Fibroblast of lung (primary cell): ENCODE measurements at regions not wholly inside any gene's neighbourhood (a gene's known extent, or its start where the extent isn't known, plus 50 kb on each side); places are given as distances from the start of the nearest gene placed in this dataset.

Experiments
- DNase-seq, 2 donors: peaks; one replicate each; pipeline versions ENCODE4 v3.0.0 to v3.0.0-alpha.2; 2010; ENCODE audit warnings: low read depth in 2 of 2
- H2AFZ ChIP-seq: 2 replicates; pipeline ENCODE4 v1.5.1; 2012; ENCODE audit warnings: low read length, control low read depth, inconsistent platforms
- H3K27ac ChIP-seq: 2 replicates; pipeline ENCODE4 v1.5.1; 2011; ENCODE audit warnings: low read length, control low read depth; ENCODE audit not compliant: insufficient read depth
- H3K27me3 ChIP-seq: 2 replicates; pipeline ENCODE4 v1.5.1; 2011; ENCODE audit warnings: mild to moderate bottlenecking, low read length; ENCODE audit not compliant: control insufficient read depth, insufficient read depth
- H3K36me3 ChIP-seq: 2 replicates; pipeline ENCODE4 v1.5.1; 2011; ENCODE audit warnings: low read length; ENCODE audit not compliant: control insufficient read depth, insufficient read depth
- H3K4me1 ChIP-seq: 2 replicates; pipeline ENCODE4 v1.5.1; 2011; ENCODE audit warnings: low read length; ENCODE audit not compliant: control insufficient read depth, insufficient read depth; ENCODE audit errors: extremely low read depth
- H3K4me2 ChIP-seq: 2 replicates; pipeline ENCODE4 v1.5.1; 2011; ENCODE audit warnings: low read length, control low read depth; ENCODE audit not compliant: insufficient read depth; ENCODE audit errors: extremely low read depth
- H3K4me3 ChIP-seq, 4 experiments: fragments of 200-600 bp in 1 of 4; sonication (generic) in 1 of 4; replicated peaks in 1 of 4; 2 replicates each; pipeline ENCODE4 v1.5.1; 2011 to 2016; ENCODE audit warnings: low read length in 4 of 4, low read depth in 3 of 4, mild to moderate bottlenecking in 3 of 4, control low read depth in 2 of 4, inconsistent platforms in 1 of 4, mixed read lengths in 1 of 4; ENCODE audit not compliant: insufficient read depth in 1 of 4; ENCODE audit errors: control extremely low read depth in 1 of 4
- H3K79me2 ChIP-seq: 2 replicates; pipeline ENCODE4 v1.5.1; 2012; ENCODE audit warnings: mild to moderate bottlenecking, low read length, inconsistent platforms; ENCODE audit not compliant: control insufficient read depth, insufficient read depth
- H3K9ac ChIP-seq: 2 replicates; pipeline ENCODE4 v1.5.1; 2011; ENCODE audit warnings: mild to moderate bottlenecking, low read length, control low read depth; ENCODE audit not compliant: insufficient read depth
- H3K9me3 ChIP-seq: 2 replicates; pipeline ENCODE4 v1.5.1; 2012; ENCODE audit warnings: low read depth, low read length; ENCODE audit not compliant: control insufficient read depth, insufficient read depth
- H4K20me1 ChIP-seq: 2 replicates; pipeline ENCODE4 v1.5.1; 2011; ENCODE audit warnings: low read length; ENCODE audit not compliant: control insufficient read depth, insufficient read depth; ENCODE audit errors: extremely low read depth
- CTCF ChIP-seq, 2 donors: IDR thresholded peaks in 1 of 2; conservative IDR thresholded peaks in 1 of 2; 1 replicate in 1 of 2; 2 replicates in 1 of 2; pipeline ENCODE4 v1.5.1; 2011 to 2012; ENCODE audit warnings: low read length in 2 of 2, control low read depth in 1 of 2, inconsistent platforms in 1 of 2, low read depth in 1 of 2, mild to moderate bottlenecking in 1 of 2
- EZH2 ChIP-seq: IDR thresholded peaks from 2 replicates; pipeline ENCODE4 v1.5.1; 2012; ENCODE audit warnings: low read length, control low read depth, mild to moderate bottlenecking; ENCODE audit errors: missing control alignments

- no peak for DNase-seq
- Histone ChIP-seq H2AFZ (no peak overlapping the region), H3K9me3 (no peaks in the 10 kb centered on the region), H3K4me3 (no peak overlapping the region), H3K27me3 (no peaks in the 10 kb centered on the region), H4K20me1 (no peaks in the 10 kb centered on the region), H3K79me2 (no peaks in the 10 kb centered on the region), H3K36me3 (no peaks in the 10 kb centered on the region), H3K27ac (no peak overlapping the region), H3K4me2 (no peak overlapping the region), H3K9ac (no peak overlapping the region), H3K4me1 (no peaks in the 10 kb centered on the region)
- TF ChIP-seq EZH2: no peak
- TF ChIP-seq CTCF (conservative IDR thresholded peaks at IDR 0.05 in 1 of 2, IDR thresholded peaks at IDR 0.05 in 1 of 2; ENCODE audit: low read depth in 1 of 2, low read length in 2 of 2): no peak
Measured at GRCh38 chr5:65077653-65078052, 308.9 kb downstream of the CWC27 start.

- Histone ChIP-seq H4K20me1 (no peaks in the 10 kb centered on the region), H3K4me3 (no peak overlapping the region), H3K4me1 (no peaks in the 10 kb centered on the region), H3K4me2 (no peak overlapping the region), H3K9ac (no peak overlapping the region), H3K79me2 (no peaks in the 10 kb centered on the region), H3K27me3 (no peaks in the 10 kb centered on the region), H3K36me3 (no peaks in the 10 kb centered on the region), H2AFZ (no peak overlapping the region), H3K9me3 (no peaks in the 10 kb centered on the region), H3K27ac (no peak overlapping the region)
- peak in 1 of 2 donors; percentile 77 for DNase-seq
- TF ChIP-seq CTCF (conservative IDR thresholded peaks at IDR 0.05 in 1 of 2, IDR thresholded peaks at IDR 0.05 in 1 of 2; ENCODE audit: low read depth in 1 of 2, low read length in 2 of 2) (no peak), EZH2 (no peak)
Measured at GRCh38 chr5:65078331-65078730, 309.6 kb downstream of the CWC27 start.

- H3K79me2 ChIP-seq: no peaks in the 10 kb centered on the region
- H2AFZ ChIP-seq: no peak overlapping the region
- H3K4me2 ChIP-seq: no peak overlapping the region
- H3K9me3 ChIP-seq: no peaks in the 10 kb centered on the region
- no peaks in the 10 kb centered on the region for H3K36me3 ChIP-seq
- H4K20me1 ChIP-seq: no peaks in the 10 kb centered on the region
- no peak overlapping the region for H3K27ac ChIP-seq
- H3K9ac ChIP-seq: no peak overlapping the region
- no peak overlapping the region for H3K4me3 ChIP-seq
- H3K27me3 ChIP-seq: no peaks in the 10 kb centered on the region
- H3K4me1 ChIP-seq: no peaks in the 10 kb centered on the region
- DNase-seq: no peak
- TF ChIP-seq EZH2: no peak
Measured at GRCh38 chr5:65081071-65081470, 312.3 kb downstream of the CWC27 start.
